Tibial nerve (tissue), 3 donors: ENCODE measurements at regions not wholly inside any gene's neighbourhood (a gene's known extent, or its start where the extent isn't known, plus 50 kb on each side); places are given as distances from the start of the nearest gene placed in this dataset.

Experiments
- EP300 ChIP-seq, 2 donors: sonication (generic); formaldehyde crosslinking; IDR thresholded peaks; one replicate each; pipeline ENCODE4 v1.6.1; 2017; ENCODE audit warnings: antibody characterized with exemption in 2 of 2, mild to moderate bottlenecking in 1 of 2
- POLR2A ChIP-seq, 2 donors: fragments of 450-650 bp; IDR thresholded peaks; one replicate each; pipeline ENCODE4 v1.6.1; 2017; ENCODE audit warnings: antibody characterized with exemption in 2 of 2, mild to moderate bottlenecking in 2 of 2, moderate library complexity in 2 of 2

- no peak for TF ChIP-seq POLR2A (IDR thresholded peaks at IDR 0.05)
- no peak for TF ChIP-seq EP300 (IDR thresholded peaks at IDR 0.05)
These were observed 84.6 kb upstream of the FMR1 start for GRCh38 chrX:147827070-147827469.
